CD14-positive monocyte (primary cell): ENCODE measurements at regions not wholly inside any gene's neighbourhood (a gene's known extent, or its start where the extent isn't known, plus 50 kb on each side); places are given as distances from the start of the nearest gene placed in this dataset.

Source experiments
- DNase-seq, 3 donors: peaks; one replicate each; pipeline ENCODE4 v3.0.0-alpha.2; 2011 to 2022
- H2AFZ ChIP-seq: 2 replicates; pipeline ENCODE4 v1.6.0; 2012; ENCODE audit warnings: mild to moderate bottlenecking, low read depth, low read length, inconsistent platforms; ENCODE audit not compliant: insufficient read depth, poor library complexity, severe bottlenecking
- H3K27ac ChIP-seq, 2 donors: 1 replicate in 1 of 2; 2 replicates in 1 of 2; pipeline ENCODE4 v1.5.1; 2012 to 2013; ENCODE audit warnings: low read length in 2 of 2, control low read depth in 1 of 2, inconsistent platforms in 1 of 2, low read depth in 1 of 2, mild to moderate bottlenecking in 1 of 2
- H3K27me3 ChIP-seq, 2 donors: one replicate each; pipeline versions ENCODE4 v1.6.0 to v1.6.1; 2011 to 2013; ENCODE audit warnings: low read length in 2 of 2; ENCODE audit not compliant: control insufficient read depth in 2 of 2, insufficient read depth in 2 of 2
- H3K36me3 ChIP-seq, 2 donors: replicated peaks in 1 of 2; 1 replicate in 1 of 2; 2 replicates in 1 of 2; pipeline versions ENCODE4 v1.5.1 to v1.6.1; 2012 to 2013; ENCODE audit warnings: low read length in 2 of 2, control low read depth in 1 of 2, inconsistent platforms in 1 of 2, mild to moderate bottlenecking in 1 of 2; ENCODE audit not compliant: insufficient read depth in 2 of 2, control insufficient read depth in 1 of 2
- H3K4me1 ChIP-seq, 2 donors: 1 replicate in 1 of 2; 2 replicates in 1 of 2; pipeline versions ENCODE4 v1.5.1 to v1.6.1; 2012 to 2013; ENCODE audit warnings: low read length in 2 of 2, control low read depth in 1 of 2, inconsistent platforms in 1 of 2, mild to moderate bottlenecking in 1 of 2, moderate library complexity in 1 of 2; ENCODE audit not compliant: insufficient read depth in 2 of 2, control insufficient read depth in 1 of 2
- H3K4me2 ChIP-seq: replicated peaks from 2 replicates; pipeline ENCODE3; 2012; ENCODE audit warnings: low read length, moderate library complexity, mild to moderate bottlenecking; ENCODE audit not compliant: poor library complexity, severe bottlenecking; ENCODE audit errors: extremely low read depth
- H3K4me3 ChIP-seq, 3 experiments: fragments of 200-600 bp in 1 of 3; sonication (generic) in 1 of 3; replicated peaks in 1 of 3; 1 replicate in 2 of 3; 2 replicates in 1 of 3; pipeline ENCODE4 v1.5.1; 2011 to 2013; ENCODE audit warnings: low read length in 3 of 3, mild to moderate bottlenecking in 3 of 3, control low read depth in 2 of 3, low read depth in 2 of 3, inconsistent platforms in 1 of 3, moderate library complexity in 1 of 3
- H3K79me2 ChIP-seq: 2 replicates; pipeline ENCODE4 v1.6.0; 2012; ENCODE audit warnings: mild to moderate bottlenecking, control low read depth, inconsistent platforms, low read length, moderate library complexity; ENCODE audit not compliant: insufficient read depth
- H3K9ac ChIP-seq: 2 replicates; pipeline ENCODE4 v1.6.0; 2017; ENCODE audit warnings: low read length, mild to moderate bottlenecking; ENCODE audit not compliant: insufficient read depth, poor library complexity, severe bottlenecking
- H3K9me3 ChIP-seq, 2 donors: replicated peaks in 1 of 2; 1 replicate in 1 of 2; 2 replicates in 1 of 2; pipeline versions ENCODE4 v1.5.1 to v1.6.1; 2012 to 2013; ENCODE audit warnings: low read length in 2 of 2, control low read depth in 1 of 2; ENCODE audit not compliant: control insufficient read depth in 1 of 2, insufficient read depth in 1 of 2
- H4K20me1 ChIP-seq: 2 replicates; pipeline ENCODE4 v1.6.0; 2012; ENCODE audit warnings: mild to moderate bottlenecking, low read length, control low read depth, moderate library complexity; ENCODE audit not compliant: insufficient read depth
- H3K27ac Mint-ChIP-seq, 7 donors: one replicate each; pipeline ENCODE4 v1.8.0; 2020; ENCODE audit warnings: mild to moderate bottlenecking in 7 of 7, mixed read lengths in 7 of 7, moderate library complexity in 6 of 7, inconsistent platforms in 2 of 7
- H3K27me3 Mint-ChIP-seq, 3 donors: one replicate each; pipeline ENCODE4 v1.8.0; 2021 to 2022; ENCODE audit warnings: low read depth in 3 of 3, mild to moderate bottlenecking in 3 of 3, mixed read lengths in 3 of 3, moderate library complexity in 3 of 3, inconsistent platforms in 1 of 3
- H3K36me3 Mint-ChIP-seq, 2 donors: one replicate each; pipeline ENCODE4 v1.8.0; 2020; ENCODE audit warnings: mixed read lengths in 2 of 2, inconsistent platforms in 1 of 2, mild to moderate bottlenecking in 1 of 2
- H3K4me1 Mint-ChIP-seq: one replicate; pipeline ENCODE4 v1.8.0; 2020; ENCODE audit warnings: mild to moderate bottlenecking, mixed read lengths
- H3K4me3 Mint-ChIP-seq, 2 donors: one replicate each; pipeline ENCODE4 v1.8.0; 2020; ENCODE audit warnings: mild to moderate bottlenecking in 2 of 2, mixed read lengths in 2 of 2, moderate library complexity in 1 of 2
- H3K9me3 Mint-ChIP-seq, 7 donors: one replicate each; pipeline ENCODE4 v1.8.0; 2020 to 2022; ENCODE audit warnings: mixed read lengths in 7 of 7, mild to moderate bottlenecking in 6 of 7, moderate library complexity in 6 of 7, inconsistent platforms in 2 of 7
- CTCF ChIP-seq: fragments of 200-600 bp; IDR thresholded peaks from one replicate; pipeline ENCODE4 v1.8.0; 2022; ENCODE audit warnings: antibody characterized with exemption, mild to moderate bottlenecking
- WGBS: methylation state at CpG from one replicate; pipeline ENCODE4 v1.1.5; 2013; ENCODE audit warnings: missing lambda C conversion rate; ENCODE audit not compliant: insufficient coverage; 5-methylcytosine and 5-hydroxymethylcytosine counted together
- intact Hi-C, 2 donors: fragments of 100-400 bp; cut with micrococcal nuclease; formaldehyde crosslinking; loops; one replicate each; pipeline versions ENCODE4 v1.15.0 to v1.15.1; 2023

GRCh38 chr5:4345850-4346249 is 750.2 kb downstream of the IRX1 start:
- no peaks in the 10 kb centered on the region for H3K27me3 ChIP-seq
- WGBS = no CpG with 5 or more reads among the region's 1 CpG
- H3K36me3 ChIP-seq = no peaks in the 10 kb centered on the region
- no peak overlapping the region for H2AFZ ChIP-seq
- H3K9me3 ChIP-seq = peaks cover under 1 to 14% of the 10 kb centered on the region in 2 donors
- H3K9me3 Mint-ChIP-seq = peaks cover 2 to 32% (median 2%) of the 10 kb centered on the region in 7 donors
- peaks cover 0 to 1% (median 0%) of the 10 kb centered on the region in 3 donors for H3K27me3 Mint-ChIP-seq
- H3K36me3 Mint-ChIP-seq = no peaks in the 10 kb centered on the region
- H3K4me1 Mint-ChIP-seq = no peaks in the 10 kb centered on the region
- H3K79me2 ChIP-seq = no peaks in the 10 kb centered on the region
- no peak for TF ChIP-seq CTCF
- H3K4me3 ChIP-seq = no peak overlapping the region
- no peak overlapping the region for H3K27ac ChIP-seq
- no peak overlapping the region for H3K4me3 Mint-ChIP-seq
- H3K27ac Mint-ChIP-seq = no peak overlapping the region
- intact Hi-C loops = no loop called here
- DNase-seq = no peak
- no peak overlapping the region for H3K4me2 ChIP-seq
- no peaks in the 10 kb centered on the region for H4K20me1 ChIP-seq
- no peak overlapping the region for H3K9ac ChIP-seq
- no peaks in the 10 kb centered on the region for H3K4me1 ChIP-seq

- H3K36me3 Mint-ChIP-seq = no peaks in the 10 kb centered on the region
- Histone ChIP-seq H2AFZ (no peak overlapping the region), H4K20me1 (no peaks in the 10 kb centered on the region), H3K79me2 (no peaks in the 10 kb centered on the region), H3K27ac (no peak overlapping the region), H3K9ac (no peak overlapping the region), H3K4me1 (no peaks in the 10 kb centered on the region), H3K4me2 (no peak overlapping the region), H3K9me3 (peaks cover 3 to 26% of the 10 kb centered on the region in 2 donors), H3K27me3 (no peaks in the 10 kb centered on the region), H3K4me3 (no peak overlapping the region), H3K36me3 (no peaks in the 10 kb centered on the region)
- H3K4me3 Mint-ChIP-seq = no peak overlapping the region
- H3K27ac Mint-ChIP-seq = no peak overlapping the region
- DNase-seq = no peak
- no CpG with 5 or more reads among the region's 3 CpGs for WGBS
- peaks cover 0 to 1% (median 0%) of the 10 kb centered on the region in 3 donors for H3K27me3 Mint-ChIP-seq
- TF ChIP-seq CTCF = no peak
- peaks cover 2 to 39% (median 5%) of the 10 kb centered on the region in 7 donors for H3K9me3 Mint-ChIP-seq
- intact Hi-C loops = no loop called here
- H3K4me1 Mint-ChIP-seq = no peaks in the 10 kb centered on the region
Observed at GRCh38 chr5:4348423-4348822, 752.8 kb downstream of the IRX1 start.
